Psoas muscle (tissue), 7 donors: ENCODE measurements at regions not wholly inside any gene's neighbourhood (a gene's known extent, or its start where the extent isn't known, plus 50 kb on each side); places are given as distances from the start of the nearest gene placed in this dataset.

Experiments
- ATAC-seq, 4 donors: fragments of 200-7000 bp; cut with Tn5 transposase; one replicate each; pipeline ENCODE4 v1.9.1; 2020; ENCODE audit warnings: moderate library complexity in 3 of 4, mild to moderate bottlenecking in 2 of 4
- DNase-seq, 2 donors: peaks; one replicate each; pipeline ENCODE4 v3.0.0-alpha.2; 2020
- H3K27ac ChIP-seq: fragments of 200-600 bp; one replicate; pipeline ENCODE4 v1.8.0; 2022
- H3K27me3 ChIP-seq, 3 donors: fragments of 200-600 bp in 1 of 3; one replicate each; pipeline versions ENCODE4 v1.6.1 to v1.8.0; 2013 to 2022; ENCODE audit warnings: low read length in 2 of 3, mild to moderate bottlenecking in 2 of 3, moderate library complexity in 1 of 3; ENCODE audit not compliant: insufficient read depth in 3 of 3
- H3K36me3 ChIP-seq, 2 donors: fragments of 200-600 bp in 1 of 2; one replicate each; pipeline versions ENCODE4 v1.6.1 to v1.8.0; 2013 to 2022; ENCODE audit warnings: low read depth in 1 of 2, mild to moderate bottlenecking in 1 of 2, moderate library complexity in 1 of 2; ENCODE audit not compliant: insufficient read depth in 1 of 2
- H3K4me1 ChIP-seq: fragments of 200-600 bp; one replicate; pipeline ENCODE4 v1.8.0; 2022
- H3K4me3 ChIP-seq: fragments of 200-600 bp; one replicate; pipeline ENCODE4 v1.8.0; 2022; ENCODE audit warnings: mild to moderate bottlenecking
- H3K9me3 ChIP-seq: fragments of 200-600 bp; one replicate; pipeline ENCODE4 v1.8.0; 2022
- WGBS, 3 donors: extraction: QIAGEN DNeasy Blood & Tissue Kit; methylation state at CpG; one replicate each; pipeline versions ENCODE4 v1.1.6 to v1.1.7; 2013; 5-methylcytosine and 5-hydroxymethylcytosine counted together
- intact Hi-C, 2 donors: fragments of 100-400 bp; cut with DNase I; formaldehyde crosslinking; loops; one replicate each; pipeline versions ENCODE4 v1.11.0 to v1.14.2; 2022
- TF ChIP-seq, protein P1 (sequence below): fragments of 200-600 bp; IDR thresholded peaks from one replicate; pipeline ENCODE4 v1.8.0; 2022; ENCODE audit warnings: antibody characterized with exemption
- donor health status: healthy with polysubstance abuse.
- donor health status: DM: no; HTN: no; CAD: no; lungs with moderate emphysema.
- donor health status: Bipolar disorder and iron deficiency.
- donor health status: healthy.
- donor health status: DM: yes; HTN: yes; CAD: no.
- donor health status: DM: no; HTN: no; CAD: no.
- donor health status: DM: yes; HTN: yes; CAD: no.

DNA sequence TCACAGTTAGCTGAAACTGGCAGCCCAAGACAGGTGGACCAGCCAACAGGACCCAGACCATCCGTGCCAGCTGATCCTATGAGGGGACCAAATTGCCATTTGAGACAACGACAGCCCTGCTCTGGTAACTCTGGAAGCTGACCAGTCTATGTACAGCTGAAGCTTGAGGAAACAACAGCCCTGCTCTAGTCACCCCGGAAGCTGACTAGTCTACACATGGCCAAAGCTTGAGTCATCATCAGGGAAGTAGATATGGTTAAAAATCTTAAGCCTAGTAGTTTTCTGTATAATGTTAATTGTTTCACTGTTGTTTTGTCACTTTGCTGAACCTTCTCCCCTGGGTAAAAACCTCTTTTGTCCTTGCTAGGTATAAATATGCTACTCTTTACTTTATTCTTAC is 905.4 kb upstream of the NDST4 start:
- TF ChIP-seq, protein P1, sequence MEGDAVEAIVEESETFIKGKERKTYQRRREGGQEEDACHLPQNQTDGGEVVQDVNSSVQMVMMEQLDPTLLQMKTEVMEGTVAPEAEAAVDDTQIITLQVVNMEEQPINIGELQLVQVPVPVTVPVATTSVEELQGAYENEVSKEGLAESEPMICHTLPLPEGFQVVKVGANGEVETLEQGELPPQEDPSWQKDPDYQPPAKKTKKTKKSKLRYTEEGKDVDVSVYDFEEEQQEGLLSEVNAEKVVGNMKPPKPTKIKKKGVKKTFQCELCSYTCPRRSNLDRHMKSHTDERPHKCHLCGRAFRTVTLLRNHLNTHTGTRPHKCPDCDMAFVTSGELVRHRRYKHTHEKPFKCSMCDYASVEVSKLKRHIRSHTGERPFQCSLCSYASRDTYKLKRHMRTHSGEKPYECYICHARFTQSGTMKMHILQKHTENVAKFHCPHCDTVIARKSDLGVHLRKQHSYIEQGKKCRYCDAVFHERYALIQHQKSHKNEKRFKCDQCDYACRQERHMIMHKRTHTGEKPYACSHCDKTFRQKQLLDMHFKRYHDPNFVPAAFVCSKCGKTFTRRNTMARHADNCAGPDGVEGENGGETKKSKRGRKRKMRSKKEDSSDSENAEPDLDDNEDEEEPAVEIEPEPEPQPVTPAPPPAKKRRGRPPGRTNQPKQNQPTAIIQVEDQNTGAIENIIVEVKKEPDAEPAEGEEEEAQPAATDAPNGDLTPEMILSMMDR: no peak
- H3K36me3 ChIP-seq: no peaks in the 10 kb centered on the region
- H3K9me3 ChIP-seq: peaks cover 24% of the 10 kb centered on the region
- intact Hi-C loops: no loop called here
- WGBS, 3 donors: 83 to 87% (median 83%) methylated on average over 3 of the region's 3 CpGs
- H3K27me3 ChIP-seq: no peaks in the 10 kb centered on the region
- H3K4me1 ChIP-seq: no peaks in the 10 kb centered on the region
- no peak overlapping the region for H3K27ac ChIP-seq
- no peak for DNase-seq
- no peak for ATAC-seq
- H3K4me3 ChIP-seq: no peak overlapping the region

DNA sequence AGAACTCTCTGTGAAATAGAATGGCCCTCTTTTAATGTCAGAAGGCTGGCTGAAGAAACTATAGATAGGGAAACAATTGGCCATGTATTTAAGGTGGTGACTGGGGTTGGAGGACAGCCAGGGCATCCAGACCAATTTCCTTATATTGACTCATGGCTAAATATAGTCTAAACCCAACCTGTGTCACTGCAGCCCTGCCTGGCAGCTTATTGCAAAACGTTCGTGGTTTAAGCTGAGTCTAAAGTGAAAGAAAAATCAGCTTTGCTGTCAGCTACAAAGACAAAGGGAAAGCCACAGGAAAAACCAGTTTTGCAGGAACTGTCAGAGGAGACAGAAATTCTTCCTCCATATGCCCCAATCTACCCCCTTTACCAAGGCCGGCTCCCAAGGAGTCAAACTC is 902.8 kb upstream of the NDST4 start:
- DNase-seq (peak in 1 of 2 donors; percentile 14), ATAC-seq (no peak)
- no peak overlapping the region for H3K4me3 ChIP-seq
- no peaks in the 10 kb centered on the region for H3K36me3 ChIP-seq
- H3K4me1 ChIP-seq: no peaks in the 10 kb centered on the region
- H3K27me3 ChIP-seq: no peaks in the 10 kb centered on the region
- H3K9me3 ChIP-seq: peaks cover 19% of the 10 kb centered on the region
- H3K27ac ChIP-seq: no peak overlapping the region
- TF ChIP-seq, protein P1: no peak
- WGBS, 3 donors: 78 to 96% (median 86%) methylated on average over 3 of the region's 3 CpGs
- intact Hi-C loops: no loop called here

DNA sequence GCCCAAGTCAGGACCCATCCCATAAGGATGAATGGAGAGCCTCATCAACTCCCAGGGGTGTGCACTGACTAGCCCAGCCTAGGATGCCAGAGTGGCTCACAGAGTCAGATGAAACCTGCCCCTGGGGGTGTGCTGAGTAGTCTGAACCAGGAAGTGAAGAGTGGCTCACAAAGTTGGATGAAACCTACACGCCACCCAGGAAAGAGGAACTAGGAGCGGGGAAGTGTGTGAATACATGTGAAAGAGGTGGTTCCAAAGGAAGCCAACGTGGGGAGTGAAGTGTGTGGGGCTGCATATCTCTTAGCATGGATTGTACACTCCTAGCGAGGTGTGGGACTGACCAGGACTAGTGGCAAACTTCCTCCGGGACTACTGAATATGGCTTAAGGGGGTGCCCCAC is 902.1 kb upstream of the NDST4 start:
- Histone ChIP-seq H3K4me1 (no peaks in the 10 kb centered on the region), H3K4me3 (no peak overlapping the region), H3K27me3 (no peaks in the 10 kb centered on the region), H3K9me3 (peaks cover 19% of the 10 kb centered on the region), H3K27ac (no peak overlapping the region), H3K36me3 (no peaks in the 10 kb centered on the region)
- TF ChIP-seq, protein P1: no peak
- ATAC-seq: no peak
- WGBS, 3 donors: 82 to 84% (median 84%) methylated on average over 5 of the region's 5 CpGs
- intact Hi-C loops: no loop called here
- DNase-seq: no peak

DNA sequence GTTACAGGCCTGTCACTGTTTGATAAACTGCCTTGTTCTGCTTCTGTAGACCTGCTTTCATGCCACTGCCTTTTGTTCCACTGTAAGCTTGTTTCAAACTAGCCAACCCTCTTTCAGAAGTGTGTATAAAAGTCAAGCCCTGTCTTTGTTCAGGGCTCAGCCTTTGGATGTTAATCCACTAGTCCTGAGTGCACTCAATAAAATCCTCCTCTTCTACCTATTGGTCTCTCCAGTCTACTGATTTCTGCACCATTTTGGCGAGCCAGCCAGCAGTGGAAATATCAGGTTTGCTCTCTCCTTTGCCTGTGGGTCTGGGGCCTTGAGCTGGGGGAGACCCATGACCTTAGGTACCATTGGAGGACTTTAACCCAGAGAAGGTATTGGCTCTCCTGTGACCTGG is 901.6 kb upstream of the NDST4 start:
- WGBS, 3 donors: 58 to 75% (median 71%) methylated on average over 1 of the region's 1 CpG
- no peak overlapping the region for H3K27ac ChIP-seq
- H3K9me3 ChIP-seq: peaks cover 16% of the 10 kb centered on the region
- H3K27me3 ChIP-seq: no peaks in the 10 kb centered on the region
- ATAC-seq (no peak), DNase-seq (no peak)
- no peaks in the 10 kb centered on the region for H3K36me3 ChIP-seq
- no peak overlapping the region for H3K4me3 ChIP-seq
- intact Hi-C loops: no loop called here
- TF ChIP-seq, protein P1: no peak
- no peaks in the 10 kb centered on the region for H3K4me1 ChIP-seq

DNA sequence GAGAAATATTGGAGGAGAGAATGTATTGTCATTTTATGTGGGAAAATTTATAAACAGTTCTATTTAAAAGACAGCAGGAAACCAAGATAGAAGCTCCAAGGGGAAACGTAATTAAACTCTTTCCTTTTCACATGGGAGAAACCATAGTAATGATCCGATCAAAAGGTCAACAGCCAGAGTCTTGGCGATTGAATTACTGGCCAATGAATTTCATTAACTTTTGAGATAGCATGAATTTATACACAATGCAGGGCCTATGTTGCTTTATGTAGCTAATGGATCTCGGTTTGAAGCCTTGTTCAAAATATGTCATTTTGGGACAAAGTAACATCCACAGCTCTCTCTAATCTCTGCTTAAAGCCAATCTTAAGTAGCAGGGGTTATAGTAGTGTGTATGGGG is 897.5 kb upstream of the NDST4 start:
- Histone ChIP-seq H3K27me3 (no peaks in the 10 kb centered on the region), H3K4me3 (no peak overlapping the region), H3K9me3 (peaks cover 15% of the 10 kb centered on the region), H3K4me1 (no peaks in the 10 kb centered on the region), H3K36me3 (no peaks in the 10 kb centered on the region), H3K27ac (no peak overlapping the region)
- WGBS, 3 donors: 62 to 68% (median 65%) methylated on average over 4 of the region's 4 CpGs
- ATAC-seq (no peak), DNase-seq (no peak)
- intact Hi-C loops: no loop called here
- TF ChIP-seq, protein P1: no peak
